AG04450 (cell line): ENCODE measurements at regions not wholly inside any gene's neighbourhood (a gene's known extent, or its start where the extent isn't known, plus 50 kb on each side); places are given as distances from the start of the nearest gene placed in this dataset.

Experiments
- CTCF ChIA-PET: fragments of 300-600, 350-600 bp; formaldehyde crosslinking; extraction: SDS; loops from one replicate; lab custom pipeline; 2022; ENCODE audit warnings: antibody characterized with exemption, inconsistent platforms; lab: Charles Lee
- POLR2A ChIA-PET: fragments of 350-600 bp; formaldehyde crosslinking; extraction: SDS; loops from one replicate; lab custom pipeline; 2021; ENCODE audit warnings: antibody characterized with exemption, inconsistent platforms; lab: Yijun Ruan, JAX
- DNase-seq: peaks from one replicate; pipeline ENCODE4 v3.0.0-alpha.2; 2011; ENCODE audit warnings: low read depth, low spot score
- H3K27ac ChIP-seq: one replicate; pipeline ENCODE4 v1.5.1; 2012; ENCODE audit warnings: low read depth, low read length, control low read depth
- H3K27me3 ChIP-seq: one replicate; pipeline ENCODE4 v1.6.0; 2012; ENCODE audit warnings: low read length; ENCODE audit not compliant: control insufficient read depth, insufficient read depth
- H3K4me3 ChIP-seq: 2 replicates; pipeline ENCODE4 v1.5.1; 2011; ENCODE audit warnings: mild to moderate bottlenecking, low read depth, low read length, control low read depth
- H3K9me3 ChIP-seq: 2 replicates; pipeline ENCODE4 v1.5.1; 2012; ENCODE audit warnings: low read length; ENCODE audit not compliant: control insufficient read depth, insufficient read depth
- TF ChIP-seq, protein P1 (sequence below): IDR thresholded peaks from 2 replicates; pipeline ENCODE4 v1.5.1; 2011; ENCODE audit warnings: low read depth, low read length, control low read depth, inconsistent platforms

- ChIA-PET CTCF (interaction anchor here (0.7 kb wide), 1 partner anchor 154 kb away, joined by 3 read pairs; no protein-coding TSS in a partner anchor), POLR2A (interaction anchor here (1.4 kb wide), 1 partner anchor 60 kb away, joined by 4 read pairs; no protein-coding TSS in a partner anchor)
- no peak for DNase-seq
- TF ChIP-seq, protein P1, sequence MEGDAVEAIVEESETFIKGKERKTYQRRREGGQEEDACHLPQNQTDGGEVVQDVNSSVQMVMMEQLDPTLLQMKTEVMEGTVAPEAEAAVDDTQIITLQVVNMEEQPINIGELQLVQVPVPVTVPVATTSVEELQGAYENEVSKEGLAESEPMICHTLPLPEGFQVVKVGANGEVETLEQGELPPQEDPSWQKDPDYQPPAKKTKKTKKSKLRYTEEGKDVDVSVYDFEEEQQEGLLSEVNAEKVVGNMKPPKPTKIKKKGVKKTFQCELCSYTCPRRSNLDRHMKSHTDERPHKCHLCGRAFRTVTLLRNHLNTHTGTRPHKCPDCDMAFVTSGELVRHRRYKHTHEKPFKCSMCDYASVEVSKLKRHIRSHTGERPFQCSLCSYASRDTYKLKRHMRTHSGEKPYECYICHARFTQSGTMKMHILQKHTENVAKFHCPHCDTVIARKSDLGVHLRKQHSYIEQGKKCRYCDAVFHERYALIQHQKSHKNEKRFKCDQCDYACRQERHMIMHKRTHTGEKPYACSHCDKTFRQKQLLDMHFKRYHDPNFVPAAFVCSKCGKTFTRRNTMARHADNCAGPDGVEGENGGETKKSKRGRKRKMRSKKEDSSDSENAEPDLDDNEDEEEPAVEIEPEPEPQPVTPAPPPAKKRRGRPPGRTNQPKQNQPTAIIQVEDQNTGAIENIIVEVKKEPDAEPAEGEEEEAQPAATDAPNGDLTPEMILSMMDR: no peak
- Histone ChIP-seq H3K27ac (no peak overlapping the region), H3K9me3 (peaks cover 4% of the 10 kb centered on the region; the same call in 1 of the 2 replicates), H3K27me3 (no peaks in the 10 kb centered on the region), H3K4me3 (no peak overlapping the region)
These were observed 56.7 kb upstream of the JCAD start for GRCh38 chr10:30116041-30116491.

DNA sequence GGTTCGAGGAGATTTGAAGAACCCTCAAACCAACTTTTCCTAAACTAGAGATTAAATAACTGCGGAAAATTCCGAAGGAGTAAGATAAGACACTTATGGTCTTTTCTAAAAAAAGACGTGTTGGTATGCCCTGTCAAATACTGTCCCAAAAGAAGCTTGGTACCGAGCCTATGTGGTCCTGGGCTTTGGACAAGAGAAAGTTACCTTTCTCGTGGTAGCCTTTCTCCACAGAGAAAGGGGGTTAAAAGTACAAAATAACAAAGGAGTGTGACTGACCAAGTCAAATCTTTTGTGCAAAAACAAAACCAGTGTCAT lies 56.2 kb upstream of the JCAD start:
- TF ChIP-seq, protein P1: no peak
- ChIA-PET POLR2A (interaction anchor here (1.4 kb wide), 1 partner anchor 61 kb away, joined by 4 read pairs; no protein-coding TSS in a partner anchor), CTCF (interaction anchor here (0.7 kb wide), 1 partner anchor 155 kb away, joined by 3 read pairs; no protein-coding TSS in a partner anchor)

DNA sequence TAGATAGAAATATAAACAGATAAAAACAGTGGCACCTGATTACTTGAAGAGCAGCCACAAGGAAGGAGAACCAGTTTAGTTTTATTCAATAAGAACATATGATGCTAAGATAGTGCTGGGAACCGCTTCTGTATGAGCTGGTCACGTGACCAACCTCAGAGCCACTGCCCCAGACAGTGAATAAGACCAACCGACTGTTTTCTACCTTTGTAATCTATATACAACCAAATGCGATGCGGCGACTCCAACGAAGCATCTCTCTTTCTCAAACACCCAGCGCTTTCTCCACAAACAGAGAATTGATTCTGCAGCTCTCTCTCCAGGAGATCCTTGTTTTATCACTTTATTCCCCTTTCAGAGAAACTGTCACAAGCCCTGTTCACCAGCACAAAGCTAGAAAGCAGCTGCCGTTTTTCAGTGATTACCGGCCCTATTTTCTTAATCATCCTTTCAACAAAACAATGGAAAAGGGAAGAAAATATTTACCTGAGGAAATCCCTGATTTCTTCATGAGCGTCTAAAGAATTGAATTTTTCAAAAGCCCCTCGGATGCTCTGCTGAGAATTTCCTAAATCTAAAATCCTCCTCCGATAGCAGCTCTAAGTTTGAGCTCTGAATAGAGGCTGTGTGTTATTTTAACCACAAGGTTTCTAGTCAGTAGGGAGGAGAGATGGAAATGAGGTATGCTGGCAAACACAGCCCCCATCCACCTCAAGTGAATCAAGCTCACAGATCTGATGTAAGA lies 55.7 kb upstream of the JCAD start:
- ChIA-PET POLR2A (interaction anchor here (1.4 kb wide), 1 partner anchor 61 kb away, joined by 4 read pairs; no protein-coding TSS in a partner anchor), CTCF (no interaction called here)

More for the DNA sequence above, 56.2 kb upstream of the JCAD start:
- DNase-seq: no peak
- Histone ChIP-seq H3K4me3 (no peak overlapping the region), H3K27me3 (no peaks in the 10 kb centered on the region), H3K9me3 (peaks cover 4% of the 10 kb centered on the region; the same call in 1 of the 2 replicates), H3K27ac (no peak overlapping the region)

DNA sequence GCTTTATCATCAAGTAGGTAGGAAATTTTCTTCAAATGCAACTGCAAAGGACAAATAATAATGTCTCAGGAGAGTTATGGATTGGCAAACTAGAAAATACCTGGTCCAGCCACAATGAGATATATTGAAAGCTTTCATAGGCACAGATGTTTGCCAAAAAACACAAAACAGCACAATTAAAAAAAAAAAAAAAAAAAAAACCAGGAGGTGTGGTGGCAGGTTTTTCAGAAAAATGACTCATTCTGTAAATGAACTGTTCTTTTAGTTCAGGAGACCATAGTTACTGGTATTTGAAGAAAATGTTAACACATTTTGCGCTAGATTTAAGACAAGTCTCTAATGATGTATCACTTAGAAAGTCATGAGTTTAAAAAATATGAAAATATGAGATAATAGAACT lies 55.0 kb upstream of the JCAD start:
- no peak overlapping the region for H3K27ac ChIP-seq
- TF ChIP-seq, protein P1: no peak
- H3K4me3 ChIP-seq: no peak overlapping the region
- POLR2A ChIA-PET: no interaction called here
- CTCF ChIA-PET: interaction anchor here (0.6 kb wide), 1 partner anchor 640 kb away, joined by 3 read pairs; no protein-coding TSS in a partner anchor
- DNase-seq: no peak
- peaks cover 4% of the 10 kb centered on the region; the same call in 1 of the 2 replicates for H3K9me3 ChIP-seq
- H3K27me3 ChIP-seq: no peaks in the 10 kb centered on the region

More for the DNA sequence above, 55.7 kb upstream of the JCAD start:
- no peak for DNase-seq
- Histone ChIP-seq H3K27me3 (no peaks in the 10 kb centered on the region), H3K27ac (no peak overlapping the region), H3K9me3 (peaks cover 4% of the 10 kb centered on the region; the same call in 1 of the 2 replicates), H3K4me3 (peak overlapping the region; percentile 35)
- TF ChIP-seq, protein P1: no peak
